ENCODE measurements at regions not wholly inside any gene's neighbourhood (a gene's known extent, or its start where the extent isn't known, plus 50 kb on each side); places are given as distances from the start of the nearest gene placed in this dataset.

GRCh38 chr1:23620605-23621004, 61.3 kb upstream of the ID3 start:
- no peak for DNase-seq (ENCODE audit: extremely low read depth, low read depth)
- TF ChIP-seq CTCF (IDR thresholded peaks at IDR 0.05; ENCODE audit: low read depth, low read length), result no peak

GRCh38 chr1:23619299-23620188, 60.2 kb upstream of the ID3 start:
- no peak for DNase-seq (ENCODE audit: extremely low read depth, low read depth)

GRCh38 chr1:23618586-23619083, 59.3 kb upstream of the ID3 start:
- no peak for TF ChIP-seq CTCF (IDR thresholded peaks at IDR 0.05; ENCODE audit: low read depth, low read length)
- DNase-seq (ENCODE audit: extremely low read depth, low read depth), result no peak

More at GRCh38 chr1:23619299-23620188, 60.2 kb upstream of the ID3 start:
- TF ChIP-seq CTCF (IDR thresholded peaks at IDR 0.05; ENCODE audit: low read depth, low read length), result no peak

GRCh38 chr1:23617084-23617521, 57.8 kb upstream of the ID3 start:
- TF ChIP-seq CTCF (IDR thresholded peaks at IDR 0.05; ENCODE audit: low read depth, low read length), result no peak

GRCh38 chr1:23616292-23616824, 57.1 kb upstream of the ID3 start:
- no peak for TF ChIP-seq CTCF (IDR thresholded peaks at IDR 0.05; ENCODE audit: low read depth, low read length)

More at GRCh38 chr1:23617084-23617521, 57.8 kb upstream of the ID3 start:
- no peak for DNase-seq (ENCODE audit: extremely low read depth, low read depth)

GRCh38 chr1:23615852-23616251, 56.6 kb upstream of the ID3 start:
- no peak for TF ChIP-seq CTCF (IDR thresholded peaks at IDR 0.05; ENCODE audit: low read depth, low read length)
- DNase-seq (ENCODE audit: extremely low read depth, low read depth), result no peak

More at GRCh38 chr1:23616292-23616824, 57.1 kb upstream of the ID3 start:
- DNase-seq (ENCODE audit: extremely low read depth, low read depth), result no peak

GRCh38 chr1:23615423-23615822, 56.1 kb upstream of the ID3 start:
- no peak for TF ChIP-seq CTCF (IDR thresholded peaks at IDR 0.05; ENCODE audit: low read depth, low read length)
- no peak for DNase-seq (ENCODE audit: extremely low read depth, low read depth)
